Daoy (cell line): ENCODE measurements at regions not wholly inside any gene's neighbourhood (a gene's known extent, or its start where the extent isn't known, plus 50 kb on each side); places are given as distances from the start of the nearest gene placed in this dataset.
"Not testable (repeated sequence)": the region's sequence is repeated elsewhere in the genome, so short reads cannot be mapped to it uniquely, and the experiment has no call there.

Experiments used
- DNase-seq: peaks from one replicate; pipeline ENCODE4 v3.0.0-alpha.2; 2015; ENCODE audit warnings: low read depth

- no peak for DNase-seq
Observed at GRCh38 chr2:138066139-138066806, 102.0 kb downstream of the HNMT start.

GRCh38 chr2:138066841-138067240 lies 102.6 kb downstream of the HNMT start:
- no peak for DNase-seq

GRCh38 chr2:138068669-138069068 lies 104.4 kb downstream of the HNMT start:
- not testable (repeated sequence) for DNase-seq

- peak; percentile 7 for DNase-seq
Observed at GRCh38 chr2:138071042-138071719, 106.9 kb downstream of the HNMT start.

GRCh38 chr2:138071720-138072719 lies 107.7 kb downstream of the HNMT start:
- DNase-seq, result peak; percentile 85

GRCh38 chr2:138078153-138078552 lies 113.9 kb downstream of the HNMT start:
- DNase-seq, result no peak

- no peak for DNase-seq
Observed at GRCh38 chr2:138079976-138080375, 115.7 kb downstream of the HNMT start.

GRCh38 chr2:138081225-138082073 lies 117.2 kb downstream of the HNMT start:
- no peak for DNase-seq

GRCh38 chr2:138084206-138084605 lies 119.9 kb downstream of the HNMT start:
- no peak for DNase-seq

- DNase-seq, result not testable (repeated sequence)
Observed at GRCh38 chr2:138085441-138085840, 121.2 kb downstream of the HNMT start.

- DNase-seq, result no peak
Observed at GRCh38 chr2:138086576-138086975, 122.3 kb downstream of the HNMT start.

- DNase-seq, result no peak
Observed at GRCh38 chr2:138087751-138088593, 123.7 kb downstream of the HNMT start.

GRCh38 chr2:138090330-138090729 lies 126.1 kb downstream of the HNMT start:
- peak; percentile 27 for DNase-seq

- DNase-seq, result no peak
Observed at GRCh38 chr2:138093455-138093854, 129.2 kb downstream of the HNMT start.

- no peak for DNase-seq
Observed at GRCh38 chr2:138094031-138094430, 129.8 kb downstream of the HNMT start.

- no peak for DNase-seq
Observed at GRCh38 chr2:138095336-138095735, 131.1 kb downstream of the HNMT start.

- DNase-seq, result not testable (repeated sequence)
Observed at GRCh38 chr2:138099288-138099687, 135.0 kb downstream of the HNMT start.

- no peak for DNase-seq
Observed at GRCh38 chr2:138101718-138102117, 137.4 kb downstream of the HNMT start.

- no peak for DNase-seq
Observed at GRCh38 chr2:138102664-138103063, 138.4 kb downstream of the HNMT start.

GRCh38 chr2:138103156-138103555 lies 138.9 kb downstream of the HNMT start:
- no peak for DNase-seq
